ENCODE measurements at regions not wholly inside any gene's neighbourhood (a gene's known extent, or its start where the extent isn't known, plus 50 kb on each side); places are given as distances from the start of the nearest gene placed in this dataset.

DNA sequence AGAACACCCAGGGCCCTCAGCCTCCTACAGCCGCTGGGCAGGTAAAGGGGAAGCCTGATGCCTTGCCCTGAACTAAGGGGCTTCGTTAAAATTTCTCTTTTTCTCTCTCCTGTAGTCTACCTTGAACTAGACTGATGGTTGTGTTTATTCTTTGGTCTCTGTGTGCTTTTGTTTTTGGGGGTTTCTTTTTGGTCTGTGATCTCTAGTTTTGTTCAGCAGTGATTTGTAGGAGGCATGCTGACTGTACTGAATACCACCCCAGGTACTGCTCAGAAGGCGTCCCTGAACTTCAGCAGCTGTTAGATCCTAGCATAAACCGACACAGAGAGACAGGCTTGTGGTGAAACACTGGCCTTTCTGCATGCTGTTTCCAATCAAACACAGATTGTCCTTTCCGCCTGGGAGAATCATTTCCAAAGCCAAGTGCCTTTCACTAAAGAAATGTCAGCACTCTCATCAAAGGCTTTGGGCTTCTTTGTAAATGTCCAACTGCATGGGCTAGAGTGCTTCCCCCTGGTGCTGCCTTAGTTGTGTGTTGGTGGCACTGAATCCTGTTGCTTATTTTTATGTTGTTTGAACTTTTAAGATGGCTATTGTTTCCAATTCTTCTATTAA is 364.7 kb upstream of the SASH1 start:
- Histone ChIP-seq H3K79me2 (ENCODE audit: insufficient read depth, low read length) (no peaks in the 10 kb centered on the region), H3K9me3 (ENCODE audit: insufficient read depth, low read depth, low read length) (no peaks in the 10 kb centered on the region), H3K4me1 (ENCODE audit: insufficient read depth, low read length) (peaks cover 10% of the 10 kb centered on the region), H3K36me3 (ENCODE audit: insufficient read depth, low read length) (no peaks in the 10 kb centered on the region), H3K27me3 (ENCODE audit: insufficient read depth, low read length) (no peaks in the 10 kb centered on the region), H2AFZ (ENCODE audit: low read depth, low read length) (no peak overlapping the region), H3K4me3 (ENCODE audit: insufficient read depth, low read depth, low read length) (no peak overlapping the region), H4K20me1 (ENCODE audit: insufficient read depth, low read length) (no peaks in the 10 kb centered on the region), H3K27ac (ENCODE audit: low read depth, low read length) (no peak overlapping the region), H3K9ac (ENCODE audit: low read length) (no peak overlapping the region), H3K4me2 (ENCODE audit: low read length) (no peak overlapping the region)
- no peak overlapping the region for H3K4me3 Mint-ChIP-seq (ENCODE audit: unreplicated experiment)
- H3K9me3 Mint-ChIP-seq (ENCODE audit: unreplicated experiment) = no peaks in the 10 kb centered on the region
- H3K36me3 Mint-ChIP-seq (ENCODE audit: low read depth, unreplicated experiment) = no peaks in the 10 kb centered on the region
- peaks cover 4% of the 10 kb centered on the region for H3K27me3 Mint-ChIP-seq (ENCODE audit: low read depth, unreplicated experiment)
- TF ChIP-seq EZH2 (IDR thresholded peaks at IDR 0.05; ENCODE audit: insufficient read depth, low read length) (no peak), CTCF (IDR thresholded peaks at IDR 0.05; ENCODE audit: insufficient read depth, low read depth, low read length) (no peak)
- DNase-seq (ENCODE audit: low read depth) (no peak), FAIRE-seq (no peak)
- H3K4me1 Mint-ChIP-seq (ENCODE audit: low read depth, unreplicated experiment) = peaks cover 13% of the 10 kb centered on the region
- no peak overlapping the region for H3K27ac Mint-ChIP-seq (ENCODE audit: unreplicated experiment)

- no peaks in the 10 kb centered on the region for H3K9me3 ChIP-seq (ENCODE audit: insufficient read depth, low read depth, low read length)
- Mint-ChIP-seq H3K9me3 (ENCODE audit: unreplicated experiment) (no peaks in the 10 kb centered on the region), H3K4me3 (ENCODE audit: unreplicated experiment) (no peak overlapping the region), H3K27ac (ENCODE audit: unreplicated experiment) (no peak overlapping the region), H3K36me3 (ENCODE audit: low read depth, unreplicated experiment) (no peaks in the 10 kb centered on the region), H3K27me3 (ENCODE audit: low read depth, unreplicated experiment) (peaks cover 4% of the 10 kb centered on the region), H3K4me1 (ENCODE audit: low read depth, unreplicated experiment) (no peaks in the 10 kb centered on the region)
- TF ChIP-seq EZH2 (IDR thresholded peaks at IDR 0.05; ENCODE audit: insufficient read depth, low read length) = no peak
- no peak for TF ChIP-seq CTCF (IDR thresholded peaks at IDR 0.05; ENCODE audit: insufficient read depth, low read depth, low read length)
- FAIRE-seq (no peak), DNase-seq (ENCODE audit: low read depth) (no peak)
- no peak overlapping the region for H3K9ac ChIP-seq (ENCODE audit: low read length)
- H3K4me3 ChIP-seq (ENCODE audit: insufficient read depth, low read depth, low read length) = no peak overlapping the region
- H4K20me1 ChIP-seq (ENCODE audit: insufficient read depth, low read length) = no peaks in the 10 kb centered on the region
- no peak overlapping the region for H3K4me2 ChIP-seq (ENCODE audit: low read length)
- H3K27ac ChIP-seq (ENCODE audit: low read depth, low read length) = no peak overlapping the region
- no peaks in the 10 kb centered on the region for H3K27me3 ChIP-seq (ENCODE audit: insufficient read depth, low read length)
- no peaks in the 10 kb centered on the region for H3K79me2 ChIP-seq (ENCODE audit: insufficient read depth, low read length)
- no peak overlapping the region for H2AFZ ChIP-seq (ENCODE audit: low read depth, low read length)
- no peaks in the 10 kb centered on the region for H3K36me3 ChIP-seq (ENCODE audit: insufficient read depth, low read length)
- no peaks in the 10 kb centered on the region for H3K4me1 ChIP-seq (ENCODE audit: insufficient read depth, low read length)
These were observed 362.7 kb upstream of the SASH1 start for GRCh38 chr6:147979966-147980365.

- H3K4me1 ChIP-seq (ENCODE audit: insufficient read depth, low read length) = no peaks in the 10 kb centered on the region
- H3K27ac ChIP-seq (ENCODE audit: low read depth, low read length) = no peak overlapping the region
- H3K9me3 ChIP-seq (ENCODE audit: insufficient read depth, low read depth, low read length) = no peaks in the 10 kb centered on the region
- Mint-ChIP-seq H3K4me3 (ENCODE audit: unreplicated experiment) (no peak overlapping the region), H3K36me3 (ENCODE audit: low read depth, unreplicated experiment) (no peaks in the 10 kb centered on the region), H3K27ac (ENCODE audit: unreplicated experiment) (no peak overlapping the region), H3K4me1 (ENCODE audit: low read depth, unreplicated experiment) (no peaks in the 10 kb centered on the region), H3K27me3 (ENCODE audit: low read depth, unreplicated experiment) (peaks cover 2% of the 10 kb centered on the region), H3K9me3 (ENCODE audit: unreplicated experiment) (no peaks in the 10 kb centered on the region)
- no peaks in the 10 kb centered on the region for H3K36me3 ChIP-seq (ENCODE audit: insufficient read depth, low read length)
- H3K4me2 ChIP-seq (ENCODE audit: low read length) = no peak overlapping the region
- H3K9ac ChIP-seq (ENCODE audit: low read length) = no peak overlapping the region
- no peak overlapping the region for H3K4me3 ChIP-seq (ENCODE audit: insufficient read depth, low read depth, low read length)
- no peak for FAIRE-seq
- DNase-seq (ENCODE audit: low read depth) = no peak
- no peaks in the 10 kb centered on the region for H3K79me2 ChIP-seq (ENCODE audit: insufficient read depth, low read length)
- TF ChIP-seq CTCF (IDR thresholded peaks at IDR 0.05; ENCODE audit: insufficient read depth, low read depth, low read length) (no peak), EZH2 (IDR thresholded peaks at IDR 0.05; ENCODE audit: insufficient read depth, low read length) (no peak)
- H2AFZ ChIP-seq (ENCODE audit: low read depth, low read length) = no peak overlapping the region
- H4K20me1 ChIP-seq (ENCODE audit: insufficient read depth, low read length) = no peaks in the 10 kb centered on the region
- H3K27me3 ChIP-seq (ENCODE audit: insufficient read depth, low read length) = no peaks in the 10 kb centered on the region
These were observed 358.9 kb upstream of the SASH1 start for GRCh38 chr6:147983581-147984366.

Measured in astrocyte (in vitro differentiated cells and primary cell).